HG03108 (cell line): ENCODE measurements at regions not wholly inside any gene's neighbourhood (a gene's known extent, or its start where the extent isn't known, plus 50 kb on each side); places are given as distances from the start of the nearest gene placed in this dataset.

Experiments used
- ATAC-seq: cut with Tn5 transposase; IDR thresholded peaks from one replicate; pipeline ENCODE4 v1.9.1; 2021; ENCODE audit warnings: moderate library complexity; ENCODE audit not compliant: unreplicated experiment

DNA sequence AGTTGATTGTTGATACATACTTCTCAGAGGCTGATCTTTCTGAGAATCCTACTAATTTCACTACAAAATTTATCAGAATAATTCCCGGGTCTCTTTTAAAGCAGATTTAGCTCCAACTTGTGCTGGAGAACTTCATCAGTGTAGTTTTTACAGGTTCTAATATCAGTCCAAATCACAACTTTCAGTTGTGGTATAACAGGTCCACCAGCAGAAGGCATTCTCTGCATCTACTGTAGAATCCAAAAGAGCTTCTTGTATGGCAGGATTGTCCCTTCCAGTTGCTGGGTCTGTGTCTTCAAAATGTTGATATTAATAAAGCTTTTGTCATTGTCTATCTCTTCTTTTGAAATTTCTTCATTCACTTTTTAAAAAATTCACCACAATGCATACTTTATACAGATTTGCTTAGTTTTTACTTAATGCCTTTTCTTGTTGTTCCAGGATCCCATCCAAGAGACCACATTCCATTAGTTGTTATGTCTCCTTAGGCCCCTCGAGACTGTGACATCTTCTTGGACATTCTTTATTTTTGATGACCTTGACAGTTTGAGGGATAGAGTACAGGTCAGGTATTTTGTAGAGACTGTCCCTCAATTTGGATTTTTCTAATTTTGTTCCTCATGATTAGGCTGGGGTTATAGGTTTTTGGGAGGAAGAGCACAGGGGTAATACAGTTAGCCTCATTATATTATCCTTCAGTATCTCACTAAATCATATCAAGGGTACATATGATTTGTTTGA, 490.5 kb upstream of the MEX3C start:
- no peak for ATAC-seq

- no peak for ATAC-seq
These were observed 495.1 kb upstream of the MEX3C start for GRCh38 chr18:51692612-51693011.

GRCh38 chr18:51711298-51711889, 513.9 kb upstream of the MEX3C start:
- no peak for ATAC-seq

DNA sequence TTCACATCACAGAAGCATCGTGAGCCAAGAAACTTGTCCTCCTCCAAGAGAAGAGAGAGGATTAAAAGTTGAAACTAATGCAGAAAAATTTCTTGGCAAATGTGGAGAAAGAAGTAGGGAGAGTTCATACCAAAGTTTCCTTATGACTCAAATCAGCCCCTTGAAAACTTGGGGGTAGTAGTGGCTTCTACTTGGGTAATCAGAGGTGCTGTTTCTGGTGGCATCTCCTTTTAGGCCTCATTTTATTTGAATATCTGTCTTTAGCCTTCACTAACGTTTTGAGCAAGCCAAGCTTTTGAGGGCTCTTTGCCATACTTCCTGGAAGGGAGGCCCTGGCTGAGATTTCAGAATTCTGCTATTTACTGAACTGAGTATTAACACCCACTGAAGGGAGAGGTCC, 515.3 kb upstream of the MEX3C start:
- no peak for ATAC-seq

DNA sequence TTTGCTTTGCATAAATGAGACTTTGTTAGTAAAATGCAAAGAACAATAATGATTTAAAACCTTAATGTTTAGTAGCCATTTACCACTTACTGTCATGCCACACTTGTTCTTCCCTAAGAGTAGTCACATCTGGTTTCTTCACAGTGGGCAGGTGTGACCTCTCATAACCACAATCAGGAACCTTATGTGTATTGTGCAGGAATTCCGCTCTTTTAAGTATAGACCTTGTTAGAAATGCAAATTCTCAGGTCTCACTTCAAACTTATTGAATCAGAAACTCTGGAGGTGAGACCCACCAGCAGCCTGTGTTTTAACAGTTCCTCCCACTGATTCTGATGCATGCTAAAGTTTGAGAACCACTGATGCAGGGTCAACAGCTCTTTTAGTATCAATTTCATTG, 518.8 kb upstream of the MEX3C start:
- ATAC-seq, result no peak

GRCh38 chr18:51721388-51721787, 523.9 kb upstream of the MEX3C start:
- ATAC-seq, result no peak

DNA sequence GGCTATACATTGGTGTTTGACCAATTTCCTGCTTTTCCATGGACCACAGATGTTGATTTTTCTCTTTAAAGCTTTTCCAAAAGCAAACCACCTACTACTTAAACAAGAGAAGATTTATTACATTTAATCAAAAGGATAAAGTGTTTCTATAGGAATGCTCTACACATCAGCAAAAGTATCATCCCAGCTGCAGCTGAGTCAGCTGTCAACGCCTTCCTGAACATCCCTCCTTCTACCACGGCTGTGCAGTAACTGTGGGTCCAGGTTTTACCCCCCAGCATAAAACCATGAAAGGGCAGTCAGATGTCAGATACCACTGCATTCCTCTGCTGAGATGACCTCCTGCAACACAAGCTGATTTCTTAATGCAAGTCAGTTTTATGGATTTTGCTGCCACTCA, 524.5 kb upstream of the MEX3C start:
- no peak for ATAC-seq

DNA sequence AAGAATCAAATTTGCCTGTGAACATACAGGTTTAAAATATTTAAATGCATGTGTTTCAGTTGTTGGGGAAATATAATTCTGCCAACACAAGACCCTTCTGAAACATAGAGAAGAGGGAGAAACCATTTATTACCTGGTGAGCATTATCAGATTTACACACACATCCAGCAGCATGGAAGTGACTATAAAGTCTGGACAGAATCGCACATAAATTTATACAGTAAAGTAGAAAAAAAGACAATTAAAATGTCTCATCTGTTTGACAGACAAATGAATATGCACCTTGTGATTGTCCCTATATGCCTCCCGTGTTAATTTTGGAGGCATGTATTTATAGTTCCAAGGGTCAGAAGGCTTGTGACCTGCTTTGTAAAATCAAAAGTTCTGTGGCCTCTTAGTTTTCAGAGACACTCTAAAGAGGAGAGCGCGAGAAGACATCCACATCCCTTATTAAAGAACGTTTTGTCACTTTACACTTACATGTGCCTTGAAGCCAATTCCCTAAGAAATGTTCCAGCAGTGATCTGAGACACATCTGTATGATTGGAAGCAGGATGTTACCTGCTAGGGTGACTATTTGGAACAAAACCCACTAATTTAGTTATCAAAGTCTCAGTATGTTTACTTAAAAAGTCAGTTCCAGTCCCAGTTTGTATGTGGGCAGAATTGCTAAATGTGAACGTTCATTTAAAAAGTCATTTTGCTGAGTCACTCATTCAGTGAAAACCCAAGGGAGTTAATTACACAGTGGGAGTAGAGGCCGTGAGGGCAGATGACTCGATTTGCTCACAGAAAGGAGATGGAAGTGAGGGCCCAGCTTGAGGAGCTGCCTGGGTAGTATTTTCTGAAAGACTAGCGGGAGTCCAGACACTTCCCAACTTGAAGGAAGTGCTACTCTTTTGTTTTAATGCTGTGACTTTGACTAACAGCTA, 527.6 kb upstream of the MEX3C start:
- no peak for ATAC-seq

DNA sequence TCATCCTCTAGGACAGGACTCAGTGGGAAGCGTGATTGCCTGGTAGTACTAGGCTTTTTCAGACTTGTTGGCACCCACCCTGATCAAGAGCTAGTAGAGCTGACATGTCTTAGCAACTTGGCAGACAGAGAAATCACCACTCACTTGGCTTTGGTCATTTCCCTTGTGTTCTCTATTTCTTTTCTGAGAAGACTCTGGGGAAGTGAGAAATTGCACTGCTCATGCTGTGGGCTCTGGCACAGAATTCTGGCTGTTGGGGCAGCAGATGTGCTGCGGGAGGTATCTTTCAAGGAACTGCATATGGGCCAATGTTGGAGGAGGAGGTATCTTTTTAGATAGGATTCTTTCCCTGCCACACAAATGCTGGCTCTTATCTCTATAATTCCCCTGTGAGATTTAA, 529.1 kb upstream of the MEX3C start:
- no peak for ATAC-seq

DNA sequence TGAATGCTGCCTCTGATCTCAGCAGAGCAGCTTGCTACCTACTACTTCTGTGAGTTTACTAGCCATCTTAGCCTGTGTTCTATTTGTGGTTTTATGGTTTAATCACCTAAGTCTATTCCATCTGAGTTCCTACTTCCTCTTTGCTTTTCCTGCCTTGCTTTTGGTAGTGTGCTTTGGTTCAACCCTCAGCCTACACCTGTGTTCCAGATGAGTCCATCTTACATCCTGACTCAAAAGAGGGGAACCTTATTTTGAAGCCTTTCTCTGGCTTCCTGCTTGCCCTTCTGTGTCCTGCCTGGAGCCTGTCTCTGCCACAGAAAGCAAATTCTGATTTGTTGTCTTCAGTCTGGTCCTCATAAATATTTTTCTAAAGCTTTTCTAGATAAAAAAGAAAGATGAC, 530.3 kb upstream of the MEX3C start:
- ATAC-seq, result peak; percentile 39

DNA sequence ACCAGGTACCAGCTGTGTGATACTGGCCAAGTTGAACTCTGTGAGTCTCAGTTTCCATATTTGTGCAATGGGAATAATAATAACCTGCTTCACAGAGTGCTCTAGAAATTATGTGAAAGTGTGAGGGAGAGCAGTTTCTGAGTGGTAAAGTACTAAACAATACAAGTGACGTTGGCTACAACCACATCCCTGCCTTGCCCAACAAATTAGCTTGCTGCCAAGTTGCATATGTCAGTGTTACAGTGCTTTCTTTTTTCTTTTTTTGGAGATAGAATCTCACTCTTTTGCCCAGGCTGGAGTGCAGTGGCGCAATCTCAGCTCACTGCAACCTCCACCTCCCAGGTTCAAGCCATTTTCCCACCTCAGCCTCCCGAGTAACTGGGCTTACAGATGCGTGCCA, 533.6 kb upstream of the MEX3C start:
- ATAC-seq, result no peak

- no peak for ATAC-seq
These were observed 537.1 kb upstream of the MEX3C start for GRCh38 chr18:51734576-51734975.

DNA sequence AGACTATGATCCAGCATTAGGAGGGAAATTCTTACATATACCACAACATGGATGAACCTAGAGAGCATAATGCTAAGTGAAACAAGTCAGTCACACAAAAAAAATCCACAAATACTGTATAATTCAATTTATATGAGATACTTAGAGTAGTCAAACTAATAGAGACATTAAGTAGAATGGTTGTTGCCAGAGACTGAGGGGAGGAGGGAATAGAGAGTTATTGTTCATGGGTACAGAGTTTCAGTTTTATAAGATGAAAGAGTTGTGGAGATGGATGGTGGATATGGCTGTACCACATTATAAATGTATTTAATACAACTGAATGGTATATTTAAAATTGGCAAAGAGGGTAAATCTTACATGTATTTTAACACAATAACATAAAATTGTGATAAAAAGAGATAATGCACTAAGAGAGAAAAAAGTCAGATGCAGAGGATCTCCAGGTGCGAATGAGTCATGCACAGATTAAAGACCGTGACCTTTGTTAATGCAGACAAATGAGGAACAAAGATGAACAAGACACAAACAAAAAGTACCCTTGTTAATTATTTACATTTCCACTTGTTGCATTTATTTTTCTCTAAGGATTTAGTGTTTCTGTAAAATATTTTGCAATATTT, 541.7 kb upstream of the MEX3C start:
- ATAC-seq, result peak; percentile 93

GRCh38 chr18:51751901-51752300, 554.4 kb upstream of the MEX3C start:
- no peak for ATAC-seq

DNA sequence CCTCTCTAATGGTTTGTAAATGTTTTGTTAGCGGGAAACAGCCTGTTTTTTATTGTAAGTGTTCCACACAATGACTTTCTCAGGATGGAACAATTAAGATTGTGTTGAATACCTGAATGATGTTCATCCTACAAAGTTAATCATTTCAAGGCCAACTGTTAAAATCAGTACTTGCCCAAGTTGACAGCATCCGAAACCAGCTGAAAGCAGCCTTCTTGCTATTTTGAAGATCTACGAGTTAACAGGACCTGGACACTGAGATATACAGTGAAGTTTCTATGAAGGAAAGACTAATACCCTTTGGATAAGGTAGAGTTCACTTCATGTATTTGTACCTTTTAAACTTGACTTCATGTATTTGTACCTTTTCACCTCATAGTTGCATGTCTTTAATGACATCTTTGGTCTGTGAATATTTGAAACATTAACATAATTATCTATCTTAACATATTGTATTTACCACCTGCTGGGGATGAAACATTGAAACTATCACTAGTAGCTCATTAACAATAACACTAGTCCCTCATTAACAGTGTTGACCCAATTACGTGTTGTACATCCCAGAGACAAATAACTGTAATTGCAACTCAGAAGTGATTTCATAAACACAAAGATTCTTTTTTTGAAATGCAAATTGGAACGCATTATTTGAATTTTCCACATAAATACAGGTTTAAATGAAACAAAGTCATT, 556.0 kb upstream of the MEX3C start:
- no peak for ATAC-seq

GRCh38 chr18:51754566-51754965, 557.1 kb upstream of the MEX3C start:
- no peak for ATAC-seq

DNA sequence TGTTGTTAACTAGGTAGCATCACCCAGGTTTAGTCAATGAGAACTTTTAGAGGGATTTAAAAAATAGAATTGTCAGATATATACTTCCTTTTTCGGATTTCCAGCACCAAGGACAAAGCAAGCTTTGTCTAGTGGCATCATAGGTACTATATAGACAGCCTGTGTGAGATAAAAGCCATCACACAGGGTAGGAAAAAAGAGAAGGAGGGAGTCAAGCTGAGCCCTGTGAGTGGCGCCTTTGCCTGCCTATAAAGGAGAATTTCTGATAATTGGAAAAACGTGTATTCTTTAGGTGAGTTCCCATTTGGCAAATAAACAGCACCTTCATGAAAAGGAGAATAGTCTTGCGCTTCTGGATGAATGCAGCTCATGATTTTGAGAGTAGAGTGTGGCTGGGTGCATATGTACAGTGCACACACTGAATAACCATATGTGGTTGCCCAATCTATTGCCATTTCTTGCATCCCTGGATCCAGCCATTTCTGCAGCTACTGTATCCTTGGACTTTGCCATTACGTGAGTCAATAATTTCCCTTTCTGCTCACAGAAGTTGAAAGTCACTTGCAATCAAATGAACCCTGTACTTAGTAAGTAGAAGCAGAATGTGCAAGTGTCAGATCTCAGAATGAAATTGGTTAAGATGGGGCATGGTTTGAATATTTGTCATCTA, 559.9 kb upstream of the MEX3C start:
- no peak for ATAC-seq

DNA sequence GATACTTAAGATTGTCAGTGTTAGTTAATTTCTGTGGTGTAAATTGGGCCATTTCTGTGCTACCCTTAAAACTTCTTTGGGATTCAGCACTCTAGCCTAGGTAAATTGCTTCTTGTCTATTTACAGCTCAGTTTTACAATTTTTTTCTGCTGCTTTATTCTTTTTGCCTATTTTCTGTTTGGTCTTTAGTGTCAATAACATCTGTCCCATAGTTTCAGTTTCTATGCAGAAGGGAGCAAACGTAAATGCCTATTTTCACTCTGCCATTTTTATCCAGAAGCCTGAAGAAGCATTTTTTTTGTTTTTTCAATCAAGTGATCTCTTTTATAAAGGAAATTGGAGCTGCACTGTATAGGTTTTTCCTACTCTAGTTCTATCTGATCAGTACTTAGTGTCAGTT, 564.9 kb upstream of the MEX3C start:
- no peak for ATAC-seq

GRCh38 chr18:51765606-51766360, 568.3 kb upstream of the MEX3C start:
- ATAC-seq, result no peak

GRCh38 chr18:51767293-51767692, 569.8 kb upstream of the MEX3C start:
- no peak for ATAC-seq
